ENCODE measurements at regions not wholly inside any gene's neighbourhood (a gene's known extent, or its start where the extent isn't known, plus 50 kb on each side); places are given as distances from the start of the nearest gene placed in this dataset.

GRCh38 chr6:103153016-103153415 is 1706.7 kb downstream of the HACE1 start:
- H3K4me3 ChIP-seq: no peak overlapping the region
- H4K20me1 ChIP-seq (replicated peaks; ENCODE audit: control insufficient read depth, insufficient read depth, low read length): no peaks in the 10 kb centered on the region
- no peaks in the 10 kb centered on the region for H3K9me1 ChIP-seq (ENCODE audit: control insufficient read depth, insufficient read depth, low read length)
- H3K9me3 ChIP-seq (replicated peaks; ENCODE audit: control insufficient read depth, insufficient read depth, low read depth, low read length): no peaks in the 10 kb centered on the region
- DNase-seq (ENCODE audit: extremely low read depth in 1 of 4, low spot score in 3 of 4) (no peak), FAIRE-seq (no peak), ATAC-seq (no peak)
- no peaks in the 10 kb centered on the region for H3K27me3 ChIP-seq (ENCODE audit: control insufficient read depth in 2 of 2, insufficient read depth in 2 of 2, low read length in 2 of 2)
- POLR2A ChIA-PET: no interaction called here
- 0% methylated on average over 3 of the region's 3 CpGs for WGBS (ENCODE audit: insufficient coverage, low coverage, missing lambda C conversion rate)
- intact Hi-C loops (cut with micrococcal nuclease) (no loop called here), in situ Hi-C loops (cut with MboI) (no loop called here)
- CTCF ChIA-PET (ENCODE audit: low intra/inter-chr PET ratio): no interaction called here
- H3K27ac ChIP-seq (ENCODE audit: extremely low read depth, low read depth, low read length): no peak overlapping the region
- H3K4me2 ChIP-seq (ENCODE audit: insufficient read depth, low read length): no peak overlapping the region
- BruUV-seq (replicated peaks): no TSS peak
- no peak overlapping the region for H2AFZ ChIP-seq (ENCODE audit: low read depth, low read length)
- H3K9ac ChIP-seq (ENCODE audit: insufficient read depth in 1 of 2, low read depth in 2 of 2, low read length in 2 of 2): no peak overlapping the region
- no peaks in the 10 kb centered on the region for H3K4me1 ChIP-seq (replicated peaks in 1 of 2; ENCODE audit: control insufficient read depth in 2 of 2, insufficient read depth in 2 of 2, low read length in 2 of 2)
- TF ChIP-seq GATAD2A (IDR thresholded peaks at IDR 0.05) (no peak), ZC3H8 (IDR thresholded peaks at IDR 0.05) (no peak), TCF15 (CRISPR knock-in tag; IDR thresholded peaks at IDR 0.05) (no peak), CBX5 (IDR thresholded peaks at IDR 0.05; ENCODE audit: borderline replicate concordance, low read depth) (no peak), GABPB2 (CRISPR knock-in tag; conservative IDR thresholded peaks at IDR 0.05) (no peak), GTF2F1 (IDR thresholded peaks at IDR 0.05; ENCODE audit: low read depth, low read length) (no peak), CCNT2 (IDR thresholded peaks at IDR 0.05; ENCODE audit: borderline replicate concordance, extremely low read depth, insufficient read length, low read depth, low read length) (no peak), ZNF146 (CRISPR knock-in tag; IDR thresholded peaks at IDR 0.05; ENCODE audit: unreplicated experiment) (no peak), ELF4 (CRISPR knock-in tag; IDR thresholded peaks at IDR 0.05) (no peak)
- no peaks in the 10 kb centered on the region for H3K79me2 ChIP-seq (ENCODE audit: control insufficient read depth, insufficient read depth, low read length)
- no peaks in the 10 kb centered on the region for H3K36me3 ChIP-seq (ENCODE audit: control insufficient read depth, insufficient read depth, low read length)
